HG03354 (cell line): ENCODE measurements at regions not wholly inside any gene's neighbourhood (a gene's known extent, or its start where the extent isn't known, plus 50 kb on each side); places are given as distances from the start of the nearest gene placed in this dataset.
"Not testable (repeated sequence)": the region's sequence is repeated elsewhere in the genome, so short reads cannot be mapped to it uniquely, and the experiment has no call there.

Source experiments
- ATAC-seq: cut with Tn5 transposase; IDR thresholded peaks from one replicate; pipeline ENCODE4 v1.9.1; 2021; ENCODE audit warnings: mild to moderate bottlenecking; ENCODE audit not compliant: unreplicated experiment, poor library complexity, severe bottlenecking

DNA sequence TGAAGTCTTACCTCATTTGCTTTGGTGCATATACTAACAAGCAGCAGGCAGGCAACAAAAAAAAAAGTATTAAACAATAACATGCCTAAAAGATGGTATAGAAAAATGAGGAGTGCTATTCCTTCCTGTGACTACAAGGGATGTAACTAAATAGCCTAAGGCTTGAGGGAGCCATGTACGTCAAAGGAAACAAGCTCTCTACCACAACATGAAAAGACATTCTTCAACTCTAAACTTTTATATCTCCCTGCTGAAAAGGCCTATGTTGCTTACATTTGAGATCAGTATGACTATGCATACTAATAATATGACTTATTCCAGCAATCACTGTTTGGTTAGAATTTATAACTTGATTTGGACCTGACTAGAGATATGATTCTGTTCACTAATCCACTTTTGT lies 347.9 kb downstream of the ADCYAP1 start:
- no peak for ATAC-seq

DNA sequence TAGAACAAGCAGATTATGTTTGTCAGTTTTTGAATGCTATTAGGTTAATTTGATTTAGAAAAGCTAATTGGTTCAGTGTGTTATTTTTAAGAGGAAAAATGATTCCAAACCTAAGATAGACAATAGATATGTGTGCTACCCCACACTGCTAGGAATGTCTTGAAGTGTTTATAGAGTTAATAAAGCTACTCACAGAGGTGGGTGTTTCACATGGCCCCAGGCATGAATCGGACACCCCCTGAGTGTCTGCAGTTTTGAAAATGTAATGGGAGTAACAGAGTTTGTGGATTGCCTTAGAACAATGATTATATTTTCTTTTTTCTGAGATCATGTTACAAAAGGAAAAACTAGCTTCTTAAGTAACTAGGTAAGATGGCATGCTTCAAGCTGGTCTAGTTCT lies 348.3 kb downstream of the ADCYAP1 start:
- ATAC-seq, result no peak

- no peak for ATAC-seq
Observed at GRCh38 chr18:1253827-1254226, 349.2 kb downstream of the ADCYAP1 start.

- no peak for ATAC-seq
Observed at GRCh38 chr18:1261054-1261453, 356.4 kb downstream of the ADCYAP1 start.

DNA sequence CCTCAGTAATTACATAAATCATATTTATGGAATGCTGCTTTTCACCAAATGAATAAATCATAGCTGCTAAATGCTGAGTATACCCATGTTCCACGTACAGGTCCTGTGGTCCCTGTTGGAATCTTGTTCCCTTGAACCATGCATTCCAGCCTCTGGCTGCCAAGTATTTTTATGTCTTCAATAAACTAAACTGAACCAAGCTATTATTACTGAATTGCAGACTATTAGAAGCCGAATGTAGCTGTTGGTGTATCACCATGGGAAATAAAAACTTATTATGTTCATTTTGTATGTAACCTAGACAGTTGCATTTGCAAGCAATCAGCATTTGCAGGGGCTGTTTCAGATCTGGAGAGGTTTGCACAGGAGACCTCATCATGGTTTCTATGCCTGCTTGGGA lies 362.4 kb downstream of the ADCYAP1 start:
- no peak for ATAC-seq

DNA sequence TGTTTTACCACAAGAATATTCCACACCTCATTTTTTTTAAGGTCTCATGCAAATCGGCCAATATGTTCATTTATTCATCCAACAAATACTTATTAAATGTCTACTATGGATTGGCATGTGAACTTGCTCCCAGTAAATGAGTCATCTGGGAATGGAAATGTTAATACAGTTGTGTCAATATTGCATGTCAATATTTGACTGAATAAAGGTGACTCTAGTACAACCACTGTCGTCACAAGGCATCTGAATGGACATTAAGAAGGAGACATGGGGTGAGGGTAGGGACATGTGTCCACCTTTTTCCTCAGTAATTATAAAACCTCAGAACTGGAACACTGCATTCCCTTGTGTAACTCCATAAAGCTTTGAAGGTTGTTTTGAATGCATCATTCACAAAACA lies 365.4 kb downstream of the ADCYAP1 start:
- ATAC-seq, result no peak

GRCh38 chr18:1273469-1273868 lies 368.8 kb downstream of the ADCYAP1 start:
- no peak for ATAC-seq

- no peak for ATAC-seq
Observed at GRCh38 chr18:1292167-1292566, 387.5 kb downstream of the ADCYAP1 start.

GRCh38 chr18:1294229-1294628 lies 389.6 kb downstream of the ADCYAP1 start:
- no peak for ATAC-seq

- no peak for ATAC-seq
Observed at GRCh38 chr18:1296237-1296636, 391.6 kb downstream of the ADCYAP1 start.

DNA sequence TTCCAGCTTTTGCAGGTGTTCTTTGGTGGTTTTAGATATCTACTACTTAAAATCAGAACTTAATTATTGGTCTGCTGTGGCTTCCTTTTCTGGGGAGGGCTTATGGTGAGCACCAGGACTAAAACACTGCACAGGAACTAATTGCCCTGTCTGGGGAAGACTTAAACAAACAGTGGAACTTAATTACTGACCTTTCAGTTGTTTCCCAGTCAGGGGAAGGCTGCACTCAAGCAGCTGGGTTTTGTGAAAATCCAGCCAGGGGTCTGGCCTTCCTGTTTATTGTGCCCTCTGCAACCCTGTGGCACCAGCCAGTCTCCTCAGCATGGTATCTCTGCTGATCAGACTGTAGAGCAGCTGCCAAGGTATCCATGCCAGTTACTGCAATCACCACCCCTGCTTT lies 398.2 kb downstream of the ADCYAP1 start:
- no peak for ATAC-seq

DNA sequence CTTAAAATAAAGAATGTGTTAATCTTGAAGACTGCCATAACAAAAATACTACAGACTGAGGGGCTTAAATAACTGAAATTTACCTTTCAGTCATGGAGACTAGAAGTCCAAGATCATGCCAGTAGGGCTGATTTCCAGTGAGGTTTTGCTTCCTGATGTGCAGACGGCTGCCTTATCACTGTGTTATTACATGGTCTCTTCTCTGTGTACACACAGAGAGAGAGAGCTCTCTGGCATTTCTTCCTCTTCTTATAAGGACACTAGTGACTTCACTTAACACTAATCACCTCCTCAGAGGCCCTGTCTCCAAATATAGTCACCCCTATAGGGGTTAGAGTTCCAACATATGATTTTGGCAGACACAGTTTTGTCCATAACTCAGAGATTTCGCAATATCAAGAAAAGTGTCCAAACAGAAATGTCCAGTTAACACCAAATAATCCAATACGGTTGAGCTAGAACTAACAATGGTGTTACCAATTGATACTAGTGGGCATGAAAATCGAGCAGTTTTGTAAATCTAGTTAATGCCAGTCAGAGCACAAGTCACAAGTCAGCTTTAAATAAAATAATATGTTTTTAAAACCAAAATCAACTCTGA lies 399.8 kb downstream of the ADCYAP1 start:
- ATAC-seq, result no peak

- no peak for ATAC-seq
Observed at GRCh38 chr18:1306641-1307040, 402.0 kb downstream of the ADCYAP1 start.

- ATAC-seq, result no peak
Observed at GRCh38 chr18:1308686-1309085, 404.0 kb downstream of the ADCYAP1 start.

- ATAC-seq, result no peak
Observed at GRCh38 chr18:1311376-1311775, 406.7 kb downstream of the ADCYAP1 start.

GRCh38 chr18:1335345-1335744 lies 430.7 kb downstream of the ADCYAP1 start:
- not testable (repeated sequence) for ATAC-seq

- no peak for ATAC-seq
Observed at GRCh38 chr18:1350931-1351450, 446.3 kb downstream of the ADCYAP1 start.

DNA sequence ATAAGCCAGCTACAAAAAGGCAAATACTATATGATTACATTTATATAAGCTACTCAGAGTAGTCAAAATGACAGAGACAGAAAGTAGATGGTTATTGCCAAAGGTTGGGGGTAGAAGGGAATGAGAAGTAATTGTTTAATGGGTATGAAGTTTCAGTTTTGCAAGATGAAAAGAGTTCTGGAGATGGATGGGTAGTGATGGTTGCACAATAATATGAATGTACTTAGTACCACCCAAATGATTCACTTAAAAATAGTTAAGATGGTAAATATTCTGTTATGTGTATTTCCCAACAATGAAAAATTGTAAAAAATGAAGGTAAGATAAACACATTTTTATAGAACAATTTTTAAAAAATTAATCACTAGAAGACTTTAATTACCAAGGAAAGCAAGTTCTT lies 448.4 kb downstream of the ADCYAP1 start:
- no peak for ATAC-seq

GRCh38 chr18:1357724-1358123 lies 453.1 kb downstream of the ADCYAP1 start:
- ATAC-seq, result no peak

- ATAC-seq, result no peak
Observed at GRCh38 chr18:1361936-1362335, 457.3 kb downstream of the ADCYAP1 start.

GRCh38 chr18:1370552-1370951 lies 465.9 kb downstream of the ADCYAP1 start:
- no peak for ATAC-seq

DNA sequence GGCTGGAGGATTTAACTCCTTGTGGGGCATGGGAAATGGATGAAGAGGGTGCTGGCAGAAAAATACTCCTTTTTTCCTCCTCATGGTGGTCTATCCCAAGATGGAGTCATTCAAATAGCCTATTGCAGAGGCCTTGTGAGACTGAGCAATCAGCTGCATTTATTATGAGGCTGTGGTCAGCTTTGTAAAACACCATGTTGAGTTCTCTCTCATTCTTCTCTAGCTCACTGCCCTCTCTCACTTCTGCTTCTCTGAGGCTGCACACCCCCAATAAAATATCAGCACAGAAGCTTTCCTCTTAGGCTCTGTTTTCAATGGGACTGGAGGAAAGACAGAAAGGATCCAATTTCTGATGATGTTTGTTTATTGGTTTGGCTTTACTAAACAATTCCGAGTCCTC lies 467.1 kb downstream of the ADCYAP1 start:
- ATAC-seq, result no peak
